ENCODE measurements at regions not wholly inside any gene's neighbourhood (a gene's known extent, or its start where the extent isn't known, plus 50 kb on each side); places are given as distances from the start of the nearest gene placed in this dataset.
"Not testable (repeated sequence)": the region's sequence is repeated elsewhere in the genome, so short reads cannot be mapped to it uniquely, and the experiment has no call there.

GRCh38 chr16:31674686-31675085 is 147.0 kb downstream of the AHSP start:
- H3K27me3 Mint-ChIP-seq (ENCODE audit: insufficient read depth) = no peaks in the 10 kb centered on the region
- H3K27ac ChIP-seq (ENCODE audit: low read depth, low read length) = no peak overlapping the region
- H3K9ac ChIP-seq (ENCODE audit: extremely low read depth, low read length, poor library complexity, severe bottlenecking) = no peak overlapping the region
- H3K9me3 ChIP-seq (ENCODE audit: control insufficient read depth, low read length) = peaks cover 42% of the 10 kb centered on the region
- no peaks in the 10 kb centered on the region for H3K4me1 Mint-ChIP-seq
- 56% methylated on average over 1 of the region's 1 CpG; no CpG with 5 or more reads in 1 of the 2 experiments for WGBS, 2 experiments (ENCODE audit: insufficient coverage in 1 of 2, insufficient read length in 1 of 2)
- H3K4me1 ChIP-seq (ENCODE audit: control insufficient read depth, insufficient read depth, low read length) = no peaks in the 10 kb centered on the region
- H3K36me3 ChIP-seq (ENCODE audit: control insufficient read depth, insufficient read depth, low read length) = no peaks in the 10 kb centered on the region
- no peak overlapping the region for H3K4me3 ChIP-seq (ENCODE audit: low read length)
- no peaks in the 10 kb centered on the region for H3K36me3 Mint-ChIP-seq (ENCODE audit: low read depth)
- H3K27me3 ChIP-seq (ENCODE audit: control insufficient read depth, insufficient read depth, low read length, poor library complexity, severe bottlenecking) = no peaks in the 10 kb centered on the region
- peaks cover 79% of the 10 kb centered on the region for H3K9me3 Mint-ChIP-seq
- H3K27ac Mint-ChIP-seq = no peak overlapping the region
- DNase-seq = no peak
- no peak overlapping the region for H3K4me3 Mint-ChIP-seq
- no peak for TF ChIP-seq CTCF (conservative IDR thresholded peaks at IDR 0.05)

GRCh38 chr16:31676731-31677130 is 149.0 kb downstream of the AHSP start:
- H3K36me3 Mint-ChIP-seq (ENCODE audit: low read depth) = no peaks in the 10 kb centered on the region
- H3K9me3 ChIP-seq (ENCODE audit: control insufficient read depth, low read length) = peaks cover 28% of the 10 kb centered on the region
- H3K9me3 Mint-ChIP-seq = peaks cover 81% of the 10 kb centered on the region

GRCh38 chr16:31678649-31679325 is 151.1 kb downstream of the AHSP start:
- Mint-ChIP-seq H3K9me3 (peaks cover 80% of the 10 kb centered on the region), H3K4me1 (no peaks in the 10 kb centered on the region), H3K27ac (no peak overlapping the region), H3K4me3 (no peak overlapping the region), H3K36me3 (ENCODE audit: low read depth) (no peaks in the 10 kb centered on the region), H3K27me3 (ENCODE audit: insufficient read depth) (no peaks in the 10 kb centered on the region)
- H3K4me1 ChIP-seq (ENCODE audit: control insufficient read depth, insufficient read depth, low read length) = no peaks in the 10 kb centered on the region
- TF ChIP-seq CTCF (conservative IDR thresholded peaks at IDR 0.05) = no peak
- no peak for DNase-seq
- H3K9ac ChIP-seq (ENCODE audit: extremely low read depth, low read length, poor library complexity, severe bottlenecking) = no peak overlapping the region
- no peaks in the 10 kb centered on the region for H3K36me3 ChIP-seq (ENCODE audit: control insufficient read depth, insufficient read depth, low read length)
- H3K27me3 ChIP-seq (ENCODE audit: control insufficient read depth, insufficient read depth, low read length, poor library complexity, severe bottlenecking) = no peaks in the 10 kb centered on the region
- H3K9me3 ChIP-seq (ENCODE audit: control insufficient read depth, low read length) = peaks cover 25% of the 10 kb centered on the region
- no peak overlapping the region for H3K4me3 ChIP-seq (ENCODE audit: low read length)
- H3K27ac ChIP-seq (ENCODE audit: low read depth, low read length) = no peak overlapping the region
- 75 to 81% methylated on average over 5 to 7 of the region's 7 CpGs for WGBS, 2 experiments (ENCODE audit: insufficient coverage in 1 of 2, insufficient read length in 1 of 2)

More at GRCh38 chr16:31676731-31677130, 149.0 kb downstream of the AHSP start:
- H3K27me3 Mint-ChIP-seq (ENCODE audit: insufficient read depth) = no peaks in the 10 kb centered on the region
- H3K27me3 ChIP-seq (ENCODE audit: control insufficient read depth, insufficient read depth, low read length, poor library complexity, severe bottlenecking) = no peaks in the 10 kb centered on the region
- no peak for DNase-seq
- no peaks in the 10 kb centered on the region for H3K4me1 Mint-ChIP-seq
- no peak overlapping the region for H3K4me3 ChIP-seq (ENCODE audit: low read length)
- H3K4me3 Mint-ChIP-seq = no peak overlapping the region
- TF ChIP-seq CTCF (conservative IDR thresholded peaks at IDR 0.05) = no peak
- no peak overlapping the region for H3K27ac ChIP-seq (ENCODE audit: low read depth, low read length)
- no peaks in the 10 kb centered on the region for H3K36me3 ChIP-seq (ENCODE audit: control insufficient read depth, insufficient read depth, low read length)
- H3K9ac ChIP-seq (ENCODE audit: extremely low read depth, low read length, poor library complexity, severe bottlenecking) = no peak overlapping the region
- H3K4me1 ChIP-seq (ENCODE audit: control insufficient read depth, insufficient read depth, low read length) = no peaks in the 10 kb centered on the region
- no peak overlapping the region for H3K27ac Mint-ChIP-seq

DNA sequence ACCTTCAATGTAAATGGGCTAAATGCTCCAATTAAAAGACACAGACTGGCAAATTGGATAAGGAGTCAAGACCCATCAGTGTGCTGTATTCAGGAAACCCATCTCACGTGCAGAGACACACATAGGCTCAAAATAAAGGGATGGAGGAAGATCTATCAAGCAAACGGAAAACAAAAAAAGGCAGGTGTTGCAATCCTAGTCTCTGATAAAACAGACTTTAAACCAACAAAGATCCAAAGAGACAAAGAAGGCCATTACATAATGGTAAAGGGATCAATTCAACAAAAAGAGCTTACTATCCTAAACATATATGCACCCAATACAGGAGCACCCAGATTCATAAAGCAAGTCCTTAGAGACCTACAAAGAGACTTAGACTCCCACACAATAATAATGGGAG is 161.6 kb downstream of the AHSP start:
- not testable (repeated sequence) for H3K27ac Mint-ChIP-seq; H3K4me1 ChIP-seq (ENCODE audit: control insufficient read depth, insufficient read depth, low read length); H3K9ac ChIP-seq (ENCODE audit: extremely low read depth, low read length, poor library complexity, severe bottlenecking); H3K36me3 ChIP-seq (ENCODE audit: control insufficient read depth, insufficient read depth, low read length); H3K27me3 Mint-ChIP-seq (ENCODE audit: insufficient read depth); H3K4me3 ChIP-seq (ENCODE audit: low read length); H3K36me3 Mint-ChIP-seq (ENCODE audit: low read depth); H3K4me1 Mint-ChIP-seq; H3K27me3 ChIP-seq (ENCODE audit: control insufficient read depth, insufficient read depth, low read length, poor library complexity, severe bottlenecking); DNase-seq; H3K27ac ChIP-seq (ENCODE audit: low read depth, low read length); H3K4me3 Mint-ChIP-seq
- H3K9me3 ChIP-seq (ENCODE audit: control insufficient read depth, low read length) = peaks cover 18% of the 10 kb centered on the region
- peaks cover 65% of the 10 kb centered on the region for H3K9me3 Mint-ChIP-seq
- 71 to 100% methylated on average over 1 to 2 of the region's 2 CpGs for WGBS, 2 experiments (ENCODE audit: insufficient coverage in 1 of 2, insufficient read length in 1 of 2)

DNA sequence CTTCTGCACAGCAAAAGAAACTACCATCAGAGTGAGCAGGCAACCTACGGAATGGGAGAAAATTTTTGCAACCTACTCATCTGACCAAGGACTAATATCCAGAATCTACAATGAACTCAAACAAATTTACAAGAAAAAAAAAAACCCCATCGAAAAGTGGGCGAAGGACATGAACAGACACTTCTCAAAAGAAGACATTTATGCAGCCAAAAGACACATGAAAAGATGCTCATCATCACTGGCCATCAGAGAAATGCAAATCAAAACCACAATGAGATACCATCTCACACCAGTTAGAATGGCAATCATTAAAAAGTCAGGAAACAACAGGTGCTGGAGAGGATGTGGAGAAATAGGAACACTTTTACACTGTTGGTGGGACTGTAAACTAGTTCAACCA is 164.6 kb downstream of the AHSP start:
- H3K27me3 Mint-ChIP-seq (ENCODE audit: insufficient read depth); H3K36me3 Mint-ChIP-seq (ENCODE audit: low read depth); H3K36me3 ChIP-seq (ENCODE audit: control insufficient read depth, insufficient read depth, low read length); H3K9me3 ChIP-seq (ENCODE audit: control insufficient read depth, low read length); H3K4me1 Mint-ChIP-seq; DNase-seq; H3K4me1 ChIP-seq (ENCODE audit: control insufficient read depth, insufficient read depth, low read length); H3K27ac ChIP-seq (ENCODE audit: low read depth, low read length); H3K27ac Mint-ChIP-seq; H3K9ac ChIP-seq (ENCODE audit: extremely low read depth, low read length, poor library complexity, severe bottlenecking); H3K27me3 ChIP-seq (ENCODE audit: control insufficient read depth, insufficient read depth, low read length, poor library complexity, severe bottlenecking); H3K4me3 Mint-ChIP-seq; H3K4me3 ChIP-seq (ENCODE audit: low read length): not testable (repeated sequence)
- WGBS, 2 experiments (ENCODE audit: insufficient coverage in 1 of 2, insufficient read length in 1 of 2) = no CpG with 5 or more reads among the region's 3 CpGs
- H3K9me3 Mint-ChIP-seq = peaks cover 39% of the 10 kb centered on the region

Data from endodermal cell (in vitro differentiated cells).